ENCODE measurements at regions not wholly inside any gene's neighbourhood (a gene's known extent, or its start where the extent isn't known, plus 50 kb on each side); places are given as distances from the start of the nearest gene placed in this dataset.

GRCh38 chr2:16018277-16019059 is 78.1 kb downstream of the MYCN start:
- DNase-seq (ENCODE audit: low read depth), result no peak

GRCh38 chr2:16016282-16016681 is 75.9 kb downstream of the MYCN start:
- no peak for DNase-seq (ENCODE audit: low read depth)

- no peak for DNase-seq (ENCODE audit: low read depth)
Observed at GRCh38 chr2:16015903-16016265, 75.5 kb downstream of the MYCN start.

- no peak for DNase-seq (ENCODE audit: low read depth)
Observed at GRCh38 chr2:16015210-16015902, 75.0 kb downstream of the MYCN start.

- no peak for DNase-seq (ENCODE audit: low read depth)
Observed at GRCh38 chr2:16014802-16015201, 74.5 kb downstream of the MYCN start.

- DNase-seq (ENCODE audit: low read depth), result no peak
Observed at GRCh38 chr2:16014041-16014787, 73.9 kb downstream of the MYCN start.

GRCh38 chr2:16013359-16013911 is 73.1 kb downstream of the MYCN start:
- no peak for DNase-seq (ENCODE audit: low read depth)

GRCh38 chr2:16012626-16013358 is 72.4 kb downstream of the MYCN start:
- no peak for DNase-seq (ENCODE audit: low read depth)

GRCh38 chr2:16012029-16012596 is 71.8 kb downstream of the MYCN start:
- DNase-seq (ENCODE audit: low read depth), result no peak

GRCh38 chr2:16011621-16011960 is 71.2 kb downstream of the MYCN start:
- no peak for DNase-seq (ENCODE audit: low read depth)

- DNase-seq (ENCODE audit: low read depth), result no peak
Observed at GRCh38 chr2:16010951-16011620, 70.7 kb downstream of the MYCN start.

GRCh38 chr2:16010011-16010410 is 69.7 kb downstream of the MYCN start:
- no peak for DNase-seq (ENCODE audit: low read depth)

GRCh38 chr2:16009560-16009959 is 69.2 kb downstream of the MYCN start:
- no peak for DNase-seq (ENCODE audit: low read depth)

- DNase-seq (ENCODE audit: low read depth), result no peak
Observed at GRCh38 chr2:16008856-16009255, 68.5 kb downstream of the MYCN start.

GRCh38 chr2:16008331-16008850 is 68.0 kb downstream of the MYCN start:
- no peak for DNase-seq (ENCODE audit: low read depth)

GRCh38 chr2:16007167-16007934 is 67.0 kb downstream of the MYCN start:
- DNase-seq (ENCODE audit: low read depth), result no peak

- no peak for DNase-seq (ENCODE audit: low read depth)
Observed at GRCh38 chr2:16006537-16007166, 66.3 kb downstream of the MYCN start.

- peak; percentile 10 for DNase-seq (ENCODE audit: low read depth)
Observed at GRCh38 chr2:16005816-16006536, 65.6 kb downstream of the MYCN start.

GRCh38 chr2:16005389-16005788 is 65.0 kb downstream of the MYCN start:
- no peak for DNase-seq (ENCODE audit: low read depth)

Measured in iris pigment epithelial cell (primary cell).